Mesothelial cell of epicardium (in vitro differentiated cells): ENCODE measurements at regions not wholly inside any gene's neighbourhood (a gene's known extent, or its start where the extent isn't known, plus 50 kb on each side); places are given as distances from the start of the nearest gene placed in this dataset.

Experiments used
- DNase-seq, 2 experiments: peaks; one replicate each; pipeline ENCODE4 v3.0.0; 2021; ENCODE audit warnings: low spot score in 2 of 2; ENCODE audit not compliant: unreplicated experiment in 2 of 2
- H3K27ac Mint-ChIP-seq: 2 replicates; pipeline ENCODE4 v1.8.0; 2021; ENCODE audit warnings: mixed read lengths
- H3K27me3 Mint-ChIP-seq: 2 replicates; pipeline ENCODE4 v1.8.0; 2021; ENCODE audit warnings: low read depth, mixed read lengths
- H3K36me3 Mint-ChIP-seq: 2 replicates; pipeline ENCODE4 v1.8.0; 2021; ENCODE audit warnings: mixed read lengths
- H3K4me1 Mint-ChIP-seq: 2 replicates; pipeline ENCODE4 v1.8.0; 2021; ENCODE audit warnings: mixed read lengths
- H3K4me3 Mint-ChIP-seq: 2 replicates; pipeline ENCODE4 v1.8.0; 2021; ENCODE audit warnings: mild to moderate bottlenecking, moderate library complexity, mixed read lengths
- H3K9me3 Mint-ChIP-seq: 2 replicates; pipeline ENCODE4 v1.8.0; 2021; ENCODE audit warnings: mixed read lengths
- TF ChIP-seq, protein P1 (sequence below): fragments of 200-600 bp; sonication (generic); IDR thresholded peaks from one replicate; pipeline ENCODE4 v1.5.0; 2021; ENCODE audit warnings: antibody characterized with exemption; ENCODE audit not compliant: unreplicated experiment

DNA sequence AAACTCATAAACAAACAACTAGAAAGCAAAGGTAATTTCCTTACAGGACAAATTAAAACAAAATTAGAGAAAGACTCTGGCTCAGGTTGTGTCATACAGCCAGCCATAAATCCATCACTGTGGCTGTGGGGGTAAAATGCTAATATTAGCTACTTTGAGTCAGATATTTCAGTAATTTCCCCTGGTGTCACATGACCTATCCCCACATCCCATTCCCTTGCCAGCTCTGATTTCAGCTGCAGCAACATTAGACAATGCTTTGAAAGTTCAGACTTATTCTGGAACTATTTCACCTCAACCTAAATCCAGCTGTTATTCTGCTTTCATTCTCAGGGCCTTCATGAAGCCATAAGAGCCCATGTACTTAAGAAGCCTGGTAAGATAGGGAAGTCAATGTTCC, 55.3 kb downstream of the RPL10L start:
- no peak for DNase-seq
- H3K36me3 Mint-ChIP-seq = no peaks in the 10 kb centered on the region
- H3K27ac Mint-ChIP-seq = no peak overlapping the region
- H3K4me3 Mint-ChIP-seq = no peak overlapping the region
- TF ChIP-seq, protein P1, sequence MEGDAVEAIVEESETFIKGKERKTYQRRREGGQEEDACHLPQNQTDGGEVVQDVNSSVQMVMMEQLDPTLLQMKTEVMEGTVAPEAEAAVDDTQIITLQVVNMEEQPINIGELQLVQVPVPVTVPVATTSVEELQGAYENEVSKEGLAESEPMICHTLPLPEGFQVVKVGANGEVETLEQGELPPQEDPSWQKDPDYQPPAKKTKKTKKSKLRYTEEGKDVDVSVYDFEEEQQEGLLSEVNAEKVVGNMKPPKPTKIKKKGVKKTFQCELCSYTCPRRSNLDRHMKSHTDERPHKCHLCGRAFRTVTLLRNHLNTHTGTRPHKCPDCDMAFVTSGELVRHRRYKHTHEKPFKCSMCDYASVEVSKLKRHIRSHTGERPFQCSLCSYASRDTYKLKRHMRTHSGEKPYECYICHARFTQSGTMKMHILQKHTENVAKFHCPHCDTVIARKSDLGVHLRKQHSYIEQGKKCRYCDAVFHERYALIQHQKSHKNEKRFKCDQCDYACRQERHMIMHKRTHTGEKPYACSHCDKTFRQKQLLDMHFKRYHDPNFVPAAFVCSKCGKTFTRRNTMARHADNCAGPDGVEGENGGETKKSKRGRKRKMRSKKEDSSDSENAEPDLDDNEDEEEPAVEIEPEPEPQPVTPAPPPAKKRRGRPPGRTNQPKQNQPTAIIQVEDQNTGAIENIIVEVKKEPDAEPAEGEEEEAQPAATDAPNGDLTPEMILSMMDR = no peak
- peaks cover 4% of the 10 kb centered on the region for H3K4me1 Mint-ChIP-seq
- no peaks in the 10 kb centered on the region for H3K27me3 Mint-ChIP-seq
- peaks cover 13% of the 10 kb centered on the region for H3K9me3 Mint-ChIP-seq

DNA sequence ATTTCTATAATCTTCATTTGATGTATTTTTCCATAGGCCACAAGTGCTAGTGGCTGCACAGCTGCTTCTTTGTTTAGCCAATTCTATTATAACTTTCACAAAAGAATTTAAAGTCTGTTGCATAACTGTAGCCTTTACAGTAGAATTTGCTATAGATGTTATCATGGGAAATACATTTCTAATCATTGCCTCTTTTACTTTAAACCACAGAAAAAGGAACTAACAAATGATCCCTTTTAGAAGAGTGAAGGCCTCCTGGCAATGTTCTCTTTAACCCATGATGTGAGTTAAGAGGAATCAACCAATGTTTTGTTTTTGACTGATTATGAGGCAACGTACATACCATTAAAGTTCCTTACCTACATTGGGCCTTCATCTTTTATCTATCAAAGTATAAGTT, 68.8 kb downstream of the RPL10L start:
- H3K4me1 Mint-ChIP-seq = peaks cover 6% of the 10 kb centered on the region
- TF ChIP-seq, protein P1 = no peak
- H3K4me3 Mint-ChIP-seq = no peak overlapping the region
- peaks cover 7% of the 10 kb centered on the region for H3K9me3 Mint-ChIP-seq
- H3K27ac Mint-ChIP-seq = no peak overlapping the region
- DNase-seq = no peak
- no peaks in the 10 kb centered on the region for H3K27me3 Mint-ChIP-seq
- peaks cover 3% of the 10 kb centered on the region for H3K36me3 Mint-ChIP-seq

DNA sequence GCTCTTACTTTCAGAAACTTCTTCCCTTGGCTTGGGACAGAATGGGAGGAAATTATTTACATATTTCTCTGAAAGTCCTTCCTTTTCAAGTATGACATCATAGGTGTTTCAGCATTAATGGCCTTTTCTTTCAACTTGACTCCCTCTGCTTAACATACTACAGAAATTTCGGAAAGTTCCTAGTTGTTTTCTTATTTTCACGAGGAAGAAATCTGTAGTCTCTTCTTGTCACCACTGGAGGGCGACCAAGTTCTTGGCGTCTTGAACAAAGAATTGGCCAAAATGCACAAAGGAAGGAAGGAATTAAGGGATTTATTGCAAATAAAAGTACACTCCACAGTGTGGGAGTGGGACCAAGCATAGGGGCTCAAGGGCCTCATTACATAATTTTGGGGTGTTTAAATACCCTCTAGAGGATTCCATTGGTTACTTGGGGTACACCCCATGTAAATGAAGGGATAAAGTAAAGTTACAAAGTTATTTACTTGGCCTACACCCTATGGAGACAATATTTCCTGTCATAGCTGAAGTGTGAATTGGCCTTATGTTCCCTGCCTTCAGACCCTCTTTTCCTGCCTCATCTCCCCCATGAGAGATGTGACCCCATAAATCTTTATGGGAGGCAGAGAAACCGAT, 70.4 kb downstream of the RPL10L start:
- Mint-ChIP-seq H3K4me3 (no peak overlapping the region), H3K27ac (no peak overlapping the region), H3K9me3 (peaks cover 5% of the 10 kb centered on the region), H3K36me3 (peaks cover 3% of the 10 kb centered on the region), H3K27me3 (no peaks in the 10 kb centered on the region), H3K4me1 (peaks cover 6% of the 10 kb centered on the region)
- TF ChIP-seq, protein P1 = peak; percentile 75
- DNase-seq = no peak

DNA sequence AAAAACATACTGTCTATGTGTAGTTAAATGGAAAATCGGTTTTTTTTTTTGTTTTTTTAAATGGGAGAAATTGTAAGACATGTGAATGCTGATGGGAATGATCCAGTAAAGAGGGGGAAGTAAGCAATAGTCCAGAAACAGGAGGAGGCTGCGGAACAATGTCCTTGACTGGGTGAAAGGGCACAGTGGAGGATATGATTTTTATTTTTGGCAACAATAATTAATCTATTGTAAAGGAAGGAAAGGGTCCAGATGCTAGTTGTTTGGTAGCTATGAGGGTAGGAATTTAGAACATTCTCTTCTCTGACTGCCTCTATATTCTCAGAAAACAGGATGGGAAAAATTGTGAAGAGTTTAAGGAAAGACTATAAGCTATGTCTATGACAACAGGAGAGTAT, 76.6 kb downstream of the RPL10L start:
- no peaks in the 10 kb centered on the region for H3K27me3 Mint-ChIP-seq
- peaks cover 10% of the 10 kb centered on the region for H3K9me3 Mint-ChIP-seq
- TF ChIP-seq, protein P1 = no peak
- no peak overlapping the region for H3K4me3 Mint-ChIP-seq
- peak overlapping the region; percentile 3 for H3K27ac Mint-ChIP-seq
- peaks cover 4% of the 10 kb centered on the region for H3K36me3 Mint-ChIP-seq
- no peak for DNase-seq
- H3K4me1 Mint-ChIP-seq = peaks cover 21% of the 10 kb centered on the region

DNA sequence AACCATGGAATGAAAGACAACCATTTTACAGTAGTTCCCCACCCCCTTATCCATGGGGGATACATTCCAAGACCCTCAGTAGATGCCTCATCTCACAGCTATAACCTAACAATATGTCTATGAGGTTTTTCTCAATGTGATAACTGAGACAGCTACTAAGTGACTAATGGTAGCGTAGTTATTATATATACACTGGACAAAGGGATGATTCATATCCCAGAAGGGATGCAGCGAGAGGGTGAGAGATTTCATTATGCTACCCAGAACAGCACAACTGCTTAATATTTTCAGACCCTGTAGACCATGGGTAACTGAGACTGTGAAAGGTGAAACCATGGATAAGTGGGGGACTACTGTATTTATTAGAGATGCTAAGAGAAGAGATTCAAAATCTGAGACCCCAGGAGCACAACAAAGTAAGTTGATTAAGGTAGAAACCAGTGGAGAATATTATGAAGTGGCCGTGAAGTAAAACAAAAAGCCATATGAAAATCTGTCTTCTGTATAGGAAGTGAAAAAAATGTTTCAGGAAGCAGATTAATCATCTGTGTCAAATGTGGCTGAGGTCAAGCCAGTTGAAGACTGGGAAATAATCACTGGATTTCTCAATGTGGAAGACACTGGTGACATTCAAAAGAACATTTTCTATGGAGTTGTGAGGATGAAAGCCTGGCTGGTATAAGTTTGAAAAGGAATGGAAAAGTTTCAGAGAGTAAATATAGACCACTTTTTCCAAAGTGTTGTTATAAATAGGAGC, 77.2 kb downstream of the RPL10L start:
- TF ChIP-seq, protein P1 = no peak
- Mint-ChIP-seq H3K4me3 (no peak overlapping the region), H3K36me3 (peaks cover 4% of the 10 kb centered on the region), H3K9me3 (peaks cover 15% of the 10 kb centered on the region), H3K27me3 (no peaks in the 10 kb centered on the region), H3K4me1 (peaks cover 19% of the 10 kb centered on the region), H3K27ac (peak overlapping the region; percentile 3)
- DNase-seq = no peak
